Panc1 (cell line): ENCODE measurements at regions not wholly inside any gene's neighbourhood (a gene's known extent, or its start where the extent isn't known, plus 50 kb on each side); places are given as distances from the start of the nearest gene placed in this dataset.

Source experiments
- ATAC-seq: fragments of 200-7000 bp; cut with Tn5 transposase; 2 replicates; pipeline ENCODE4 v1.9.1; 2020; ENCODE audit warnings: mild to moderate bottlenecking, moderate library complexity
- BruUV-seq: library from RNA; stranded (reverse); fragments of 400-500 nt; replicated peaks from 2 replicates; lab custom pipeline; 2021; lab: Mats Ljungman, UMichigan
- CTCF ChIA-PET: fragments of 300-600 bp; sonication (Branson Sonifier 250); formaldehyde crosslinking; loops from one replicate; lab custom pipeline; 2022; ENCODE audit warnings: antibody characterized with exemption; lab: Charles Lee
- POLR2A ChIA-PET: fragments of 300-600 bp; sonication (Branson Sonifier 250); formaldehyde crosslinking; loops from one replicate; lab custom pipeline; 2022; ENCODE audit warnings: antibody characterized with exemption; lab: Charles Lee
- DNase-seq: peaks from one replicate; pipeline ENCODE4 v3.0.0-alpha.2; 2010; ENCODE audit warnings: low read depth, low spot score
- H3K27ac ChIP-seq: 2 replicates; pipeline ENCODE4 v1.5.1; 2011; ENCODE audit warnings: mild to moderate bottlenecking, low read length, inconsistent platforms
- H3K27me3 ChIP-seq: fragments of 200-500 bp; sonication (Bioruptor generic); 2 replicates; pipeline ENCODE4 v1.6.0; 2014; ENCODE audit warnings: low read length, inconsistent platforms; ENCODE audit not compliant: control insufficient read depth, insufficient read depth
- H3K36me3 ChIP-seq: fragments of 200-500 bp; sonication (Bioruptor generic); 2 replicates; pipeline ENCODE4 v1.5.1; 2014; ENCODE audit warnings: inconsistent platforms, mild to moderate bottlenecking, low read length, moderate library complexity; ENCODE audit not compliant: control insufficient read depth, insufficient read depth
- H3K4me1 ChIP-seq: 2 replicates; pipeline ENCODE4 v1.5.1; 2011; ENCODE audit warnings: inconsistent platforms, mild to moderate bottlenecking, low read length, moderate library complexity; ENCODE audit not compliant: control insufficient read depth, insufficient read depth
- H3K4me3 ChIP-seq, 2 experiments: 2 replicates each; pipeline ENCODE4 v1.5.1; 2011 to 2012; ENCODE audit warnings: low read depth in 2 of 2, low read length in 2 of 2, mild to moderate bottlenecking in 2 of 2, inconsistent platforms in 1 of 2, moderate library complexity in 1 of 2
- H3K9me3 ChIP-seq: fragments of 200-500 bp; sonication (Bioruptor generic); 2 replicates; pipeline ENCODE4 v1.5.1; 2014; ENCODE audit warnings: low read depth, mild to moderate bottlenecking, inconsistent platforms, low read length, moderate library complexity; ENCODE audit not compliant: control insufficient read depth, insufficient read depth
- POLR2AphosphoS5 ChIP-seq: IDR thresholded peaks from 2 replicates; pipeline ENCODE4 v1.6.1; 2012; ENCODE audit warnings: mild to moderate bottlenecking, low read depth, low read length, moderate library complexity
- SIN3A ChIP-seq: IDR thresholded peaks from 2 replicates; pipeline ENCODE4 v1.6.1; 2012; ENCODE audit warnings: low read depth, mild to moderate bottlenecking, low read length, moderate library complexity, borderline replicate concordance; ENCODE audit not compliant: insufficient read depth
- TCF7L2 ChIP-seq: IDR thresholded peaks from 2 replicates; pipeline ENCODE4 v1.6.1; 2011; ENCODE audit warnings: mild to moderate bottlenecking, low read depth, low read length, inconsistent platforms
- in situ Hi-C: cut with HindIII; loops from 2 replicates; pipeline ENCODE4 v1.10.0; 2016; ENCODE audit warnings: low sequenced_read_pairs, low pct_unique_long_range_greater_than_20kb
- intact Hi-C: fragments of 100-400 bp; cut with micrococcal nuclease; formaldehyde crosslinking; loops from one replicate; pipeline ENCODE4 v1.10.0; 2022; ENCODE audit not compliant: unreplicated experiment
- TF ChIP-seq, protein P1 (sequence below): fragments of 450-650 bp; IDR thresholded peaks from 2 replicates; pipeline ENCODE4 v1.5.1; 2017; ENCODE audit warnings: mild to moderate bottlenecking
- TF ChIP-seq, protein P2 (sequence below), 2 experiments: IDR thresholded peaks; 2 replicates each; pipeline ENCODE4 v1.6.1; 2011 to 2012; ENCODE audit warnings: low read depth in 2 of 2, control low read depth in 1 of 2, low read length in 1 of 2, mild to moderate bottlenecking in 1 of 2, moderate library complexity in 1 of 2; ENCODE audit not compliant: insufficient read depth in 1 of 2

DNA sequence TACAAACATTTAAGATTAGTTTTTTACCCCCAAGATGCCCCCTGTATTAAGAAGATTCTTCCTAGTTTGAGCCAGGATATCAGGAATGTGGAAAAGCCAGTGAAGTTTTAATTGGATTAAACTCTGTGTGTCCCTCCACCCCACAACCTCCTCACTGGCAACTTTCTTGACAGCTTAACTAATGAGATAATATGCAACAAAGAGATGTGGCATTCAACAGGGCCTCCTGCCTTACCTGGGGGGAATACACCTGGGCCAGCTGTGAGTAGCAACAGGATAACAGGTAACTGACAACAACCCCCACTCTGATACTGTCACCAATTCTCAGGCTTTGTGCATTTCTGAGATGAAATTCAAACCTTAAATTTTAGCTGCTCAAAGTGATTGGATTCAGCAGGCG is 512.3 kb downstream of the TFAP2B start:
- BruUV-seq, result no TSS peak
- no peaks in the 10 kb centered on the region for H3K9me3 ChIP-seq
- H3K27me3 ChIP-seq, result no peaks in the 10 kb centered on the region
- H3K27ac ChIP-seq, result no peak overlapping the region
- POLR2A ChIA-PET, result no interaction called here
- H3K4me1 ChIP-seq, result no peaks in the 10 kb centered on the region
- in situ Hi-C loops, result no loop called here
- CTCF ChIA-PET, result no interaction called here
- TF ChIP-seq, protein P1, sequence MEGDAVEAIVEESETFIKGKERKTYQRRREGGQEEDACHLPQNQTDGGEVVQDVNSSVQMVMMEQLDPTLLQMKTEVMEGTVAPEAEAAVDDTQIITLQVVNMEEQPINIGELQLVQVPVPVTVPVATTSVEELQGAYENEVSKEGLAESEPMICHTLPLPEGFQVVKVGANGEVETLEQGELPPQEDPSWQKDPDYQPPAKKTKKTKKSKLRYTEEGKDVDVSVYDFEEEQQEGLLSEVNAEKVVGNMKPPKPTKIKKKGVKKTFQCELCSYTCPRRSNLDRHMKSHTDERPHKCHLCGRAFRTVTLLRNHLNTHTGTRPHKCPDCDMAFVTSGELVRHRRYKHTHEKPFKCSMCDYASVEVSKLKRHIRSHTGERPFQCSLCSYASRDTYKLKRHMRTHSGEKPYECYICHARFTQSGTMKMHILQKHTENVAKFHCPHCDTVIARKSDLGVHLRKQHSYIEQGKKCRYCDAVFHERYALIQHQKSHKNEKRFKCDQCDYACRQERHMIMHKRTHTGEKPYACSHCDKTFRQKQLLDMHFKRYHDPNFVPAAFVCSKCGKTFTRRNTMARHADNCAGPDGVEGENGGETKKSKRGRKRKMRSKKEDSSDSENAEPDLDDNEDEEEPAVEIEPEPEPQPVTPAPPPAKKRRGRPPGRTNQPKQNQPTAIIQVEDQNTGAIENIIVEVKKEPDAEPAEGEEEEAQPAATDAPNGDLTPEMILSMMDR, result no peak
- TF ChIP-seq TCF7L2 (no peak), SIN3A (no peak), POLR2AphosphoS5 (no peak)
- TF ChIP-seq, protein P2, sequence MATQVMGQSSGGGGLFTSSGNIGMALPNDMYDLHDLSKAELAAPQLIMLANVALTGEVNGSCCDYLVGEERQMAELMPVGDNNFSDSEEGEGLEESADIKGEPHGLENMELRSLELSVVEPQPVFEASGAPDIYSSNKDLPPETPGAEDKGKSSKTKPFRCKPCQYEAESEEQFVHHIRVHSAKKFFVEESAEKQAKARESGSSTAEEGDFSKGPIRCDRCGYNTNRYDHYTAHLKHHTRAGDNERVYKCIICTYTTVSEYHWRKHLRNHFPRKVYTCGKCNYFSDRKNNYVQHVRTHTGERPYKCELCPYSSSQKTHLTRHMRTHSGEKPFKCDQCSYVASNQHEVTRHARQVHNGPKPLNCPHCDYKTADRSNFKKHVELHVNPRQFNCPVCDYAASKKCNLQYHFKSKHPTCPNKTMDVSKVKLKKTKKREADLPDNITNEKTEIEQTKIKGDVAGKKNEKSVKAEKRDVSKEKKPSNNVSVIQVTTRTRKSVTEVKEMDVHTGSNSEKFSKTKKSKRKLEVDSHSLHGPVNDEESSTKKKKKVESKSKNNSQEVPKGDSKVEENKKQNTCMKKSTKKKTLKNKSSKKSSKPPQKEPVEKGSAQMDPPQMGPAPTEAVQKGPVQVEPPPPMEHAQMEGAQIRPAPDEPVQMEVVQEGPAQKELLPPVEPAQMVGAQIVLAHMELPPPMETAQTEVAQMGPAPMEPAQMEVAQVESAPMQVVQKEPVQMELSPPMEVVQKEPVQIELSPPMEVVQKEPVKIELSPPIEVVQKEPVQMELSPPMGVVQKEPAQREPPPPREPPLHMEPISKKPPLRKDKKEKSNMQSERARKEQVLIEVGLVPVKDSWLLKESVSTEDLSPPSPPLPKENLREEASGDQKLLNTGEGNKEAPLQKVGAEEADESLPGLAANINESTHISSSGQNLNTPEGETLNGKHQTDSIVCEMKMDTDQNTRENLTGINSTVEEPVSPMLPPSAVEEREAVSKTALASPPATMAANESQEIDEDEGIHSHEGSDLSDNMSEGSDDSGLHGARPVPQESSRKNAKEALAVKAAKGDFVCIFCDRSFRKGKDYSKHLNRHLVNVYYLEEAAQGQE (IDR thresholded peaks at IDR 0.05; ENCODE audit: insufficient read depth in 1 of 2, low read depth in 2 of 2, low read length in 1 of 2), result no peak
- H3K4me3 ChIP-seq, result no peak overlapping the region
- intact Hi-C loops, result no loop called here
- DNase-seq, result no peak
- no peak for ATAC-seq
- H3K36me3 ChIP-seq, result no peaks in the 10 kb centered on the region

DNA sequence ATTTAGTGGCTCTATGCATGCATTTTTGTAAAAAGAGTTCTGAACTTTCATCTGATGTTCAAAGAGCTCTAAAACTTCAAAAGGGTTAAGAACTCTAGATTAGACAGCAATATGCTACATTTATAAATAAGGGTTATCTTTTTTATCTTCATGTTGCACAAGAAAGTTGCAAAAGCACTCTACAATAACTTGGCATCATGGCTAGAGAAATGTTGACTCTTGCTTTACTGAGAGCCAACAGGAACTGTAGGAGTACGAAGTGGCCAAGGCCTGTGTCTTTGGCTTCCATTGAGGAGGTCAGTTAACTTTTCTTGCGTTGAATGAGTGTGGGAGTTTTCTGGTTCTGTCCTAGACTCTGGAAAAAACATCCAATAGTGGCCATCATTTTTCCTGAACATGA is 516.9 kb downstream of the TFAP2B start:
- Histone ChIP-seq H3K4me3 (no peak overlapping the region), H3K36me3 (no peaks in the 10 kb centered on the region), H3K9me3 (no peaks in the 10 kb centered on the region), H3K27ac (no peak overlapping the region), H3K27me3 (no peaks in the 10 kb centered on the region), H3K4me1 (no peaks in the 10 kb centered on the region)
- TF ChIP-seq TCF7L2, result no peak
- no peak for TF ChIP-seq POLR2AphosphoS5
- TF ChIP-seq, protein P2 (IDR thresholded peaks at IDR 0.05; ENCODE audit: insufficient read depth in 1 of 2, low read depth in 2 of 2, low read length in 1 of 2), result no peak
- TF ChIP-seq, protein P1, result no peak
- no peak for TF ChIP-seq SIN3A
- no TSS peak for BruUV-seq
- DNase-seq (no peak), ATAC-seq (no peak)
- in situ Hi-C loops (no loop called here), intact Hi-C loops (no loop called here)
- POLR2A ChIA-PET, result no interaction called here
- CTCF ChIA-PET, result no interaction called here
